IMR-90 (cell line): ENCODE measurements at regions not wholly inside any gene's neighbourhood (a gene's known extent, or its start where the extent isn't known, plus 50 kb on each side); places are given as distances from the start of the nearest gene placed in this dataset.

Experiments used
- ATAC-seq: fragments of 200-7000 bp; cut with Tn5 transposase; 2 replicates; pipeline ENCODE4 v1.9.1; 2020; ENCODE audit warnings: low read depth, mild to moderate bottlenecking, moderate library complexity
- BruUV-seq: library from RNA; stranded (reverse); fragments of 400-500 nt; replicated peaks from 2 replicates; lab custom pipeline; 2021; lab: Mats Ljungman, UMichigan
- CTCF ChIA-PET: fragments of 300-600 bp; formaldehyde crosslinking; extraction: SDS; loops from one replicate; lab custom pipeline; 2021; ENCODE audit warnings: antibody characterized with exemption; lab: Yijun Ruan, JAX
- POLR2A ChIA-PET: fragments of 300-600 bp; sonication (Branson Sonifier 250); formaldehyde crosslinking; loops from one replicate; lab custom pipeline; 2022; ENCODE audit warnings: antibody characterized with exemption; ENCODE audit not compliant: unreplicated experiment; lab: Charles Lee
- DNase-seq: peaks from one replicate; pipeline ENCODE4 v3.0.0; 2013
- H2AFZ ChIP-seq: replicated peaks from 2 replicates; pipeline ENCODE3; 2013; ENCODE audit warnings: low read length, mild to moderate bottlenecking; ENCODE audit not compliant: poor library complexity
- H2AK5ac ChIP-seq: 2 replicates; pipeline ENCODE4 v1.6.1; 2013; ENCODE audit warnings: low read depth, low read length, inconsistent platforms
- H2AK9ac ChIP-seq: replicated peaks from 2 replicates; pipeline ENCODE3; 2013; ENCODE audit warnings: mild to moderate bottlenecking, low read depth, low read length, moderate library complexity; ENCODE audit not compliant: poor library complexity
- H2BK120ac ChIP-seq: 2 replicates; pipeline ENCODE4 v1.6.1; 2013; ENCODE audit warnings: low read depth, low read length, inconsistent platforms
- H2BK15ac ChIP-seq: 3 replicates; pipeline ENCODE4 v1.6.1; 2013; ENCODE audit warnings: low read depth, low read length, inconsistent platforms
- H2BK20ac ChIP-seq: 2 replicates; pipeline ENCODE4 v1.6.1; 2013; ENCODE audit warnings: low read depth, mild to moderate bottlenecking, inconsistent platforms, low read length, moderate library complexity
- H2BK5ac ChIP-seq: 2 replicates; pipeline ENCODE4 v1.6.1; 2013; ENCODE audit warnings: mild to moderate bottlenecking, low read depth, low read length, inconsistent platforms; ENCODE audit not compliant: poor library complexity, severe bottlenecking
- H3K14ac ChIP-seq: replicated peaks from 2 replicates; pipeline ENCODE4 v1.6.1; 2013; ENCODE audit warnings: low read depth, low read length, inconsistent platforms
- H3K18ac ChIP-seq: 2 replicates; pipeline ENCODE4 v1.6.1; 2013; ENCODE audit warnings: low read depth, low read length, control low read depth
- H3K23ac ChIP-seq: 2 replicates; pipeline ENCODE4 v1.6.1; 2013; ENCODE audit warnings: low read depth, low read length, inconsistent platforms
- H3K27ac ChIP-seq: 2 replicates; pipeline ENCODE4 v1.5.1; 2013; ENCODE audit warnings: mild to moderate bottlenecking, control low read depth, low read length; ENCODE audit not compliant: insufficient read depth
- H3K27me3 ChIP-seq: 2 replicates; pipeline ENCODE4 v1.6.1; 2013; ENCODE audit warnings: low read length; ENCODE audit not compliant: control insufficient read depth, insufficient read depth
- H3K36me3 ChIP-seq: 2 replicates; pipeline ENCODE4 v1.6.1; 2013; ENCODE audit warnings: low read length, mixed read lengths; ENCODE audit not compliant: control insufficient read depth, insufficient read depth
- H3K4ac ChIP-seq: 2 replicates; pipeline ENCODE4 v1.6.1; 2013; ENCODE audit warnings: low read depth, low read length, inconsistent platforms
- H3K4me1 ChIP-seq: 2 replicates; pipeline ENCODE4 v1.6.1; 2013; ENCODE audit warnings: low read length, mixed read lengths; ENCODE audit not compliant: control insufficient read depth, insufficient read depth
- H3K4me2 ChIP-seq: 2 replicates; pipeline ENCODE4 v1.6.1; 2013; ENCODE audit warnings: low read depth, mild to moderate bottlenecking, control low read depth, low read length, moderate library complexity
- H3K4me3 ChIP-seq: 2 replicates; pipeline ENCODE4 v1.5.1; 2013; ENCODE audit warnings: low read depth, mild to moderate bottlenecking, control low read depth, low read length, moderate library complexity; ENCODE audit not compliant: insufficient read depth
- H3K56ac ChIP-seq: 2 replicates; pipeline ENCODE4 v1.6.1; 2013; ENCODE audit warnings: low read length, inconsistent platforms; ENCODE audit not compliant: insufficient read depth; ENCODE audit errors: extremely low read depth
- H3K79me1 ChIP-seq, 2 experiments: 2 replicates each; pipeline ENCODE4 v1.6.1; 2013; ENCODE audit warnings: low read length in 2 of 2, inconsistent platforms in 1 of 2, low read depth in 1 of 2
- H3K9ac ChIP-seq: 2 replicates; pipeline ENCODE4 v1.6.1; 2013; ENCODE audit warnings: low read depth, low read length, control low read depth
- H3K9me1 ChIP-seq: 2 replicates; pipeline ENCODE4 v1.6.1; 2013; ENCODE audit warnings: low read length, inconsistent platforms; ENCODE audit not compliant: insufficient read depth
- H3K9me3 ChIP-seq: 2 replicates; pipeline ENCODE4 v1.6.1; 2013; ENCODE audit warnings: low read length; ENCODE audit not compliant: control insufficient read depth, insufficient read depth
- H4K20me1 ChIP-seq: 2 replicates; pipeline ENCODE4 v1.6.1; 2013; ENCODE audit warnings: low read length, inconsistent platforms; ENCODE audit not compliant: insufficient read depth
- H4K5ac ChIP-seq: 2 replicates; pipeline ENCODE4 v1.6.1; 2013; ENCODE audit warnings: mild to moderate bottlenecking, low read depth, low read length, control low read depth
- H4K8ac ChIP-seq, 2 experiments: 2 replicates each; pipeline ENCODE4 v1.6.1; 2013; ENCODE audit warnings: low read depth in 2 of 2, low read length in 2 of 2, control low read depth in 1 of 2, inconsistent platforms in 1 of 2
- H4K91ac ChIP-seq: 2 replicates; pipeline ENCODE4 v1.6.1; 2013; ENCODE audit warnings: low read depth, low read length, inconsistent platforms; ENCODE audit not compliant: insufficient read depth
- SMC3 ChIP-seq: fragments of 150-350 bp; IDR thresholded peaks from 2 replicates; pipeline ENCODE4 v1.6.1; 2016; ENCODE audit warnings: low read depth, mild to moderate bottlenecking, antibody characterized with exemption, low read length, moderate library complexity
- whole genome bisulfite sequencing, 2 experiments: methylation state at CpG; one replicate each; pipeline versions ENCODE4 v1.1.5 to v1.1.7; 2013; ENCODE audit warnings: missing lambda C conversion rate in 2 of 2; ENCODE audit not compliant: insufficient read length in 1 of 2; ENCODE audit errors: extremely low coverage in 2 of 2; 5-methylcytosine and 5-hydroxymethylcytosine counted together
- dilution Hi-C: fragments of 300-500 bp; cut with HindIII; formaldehyde crosslinking; loops from one replicate; pipeline ENCODE4 v1.14.3; 2018; ENCODE audit warnings: low sequenced_read_pairs; ENCODE audit not compliant: unreplicated experiment
- in situ Hi-C: fragments of 300-500 bp; cut with MboI; formaldehyde crosslinking; loops from 3 replicates; pipeline ENCODE4 v1.14.3; 2019; ENCODE audit warnings: low sequenced_read_pairs, inconsistent platforms, mixed read lengths
- intact Hi-C: fragments of 100-400 bp; cut with micrococcal nuclease; formaldehyde crosslinking; loops from 2 replicates; pipeline ENCODE4 v1.10.0; 2022
- TF ChIP-seq, protein P1 (sequence below): conservative IDR thresholded peaks from 2 replicates; pipeline ENCODE4 v1.5.1; 2012; ENCODE audit warnings: mild to moderate bottlenecking, low read depth, low read length, improper control_type of control experiment

DNA sequence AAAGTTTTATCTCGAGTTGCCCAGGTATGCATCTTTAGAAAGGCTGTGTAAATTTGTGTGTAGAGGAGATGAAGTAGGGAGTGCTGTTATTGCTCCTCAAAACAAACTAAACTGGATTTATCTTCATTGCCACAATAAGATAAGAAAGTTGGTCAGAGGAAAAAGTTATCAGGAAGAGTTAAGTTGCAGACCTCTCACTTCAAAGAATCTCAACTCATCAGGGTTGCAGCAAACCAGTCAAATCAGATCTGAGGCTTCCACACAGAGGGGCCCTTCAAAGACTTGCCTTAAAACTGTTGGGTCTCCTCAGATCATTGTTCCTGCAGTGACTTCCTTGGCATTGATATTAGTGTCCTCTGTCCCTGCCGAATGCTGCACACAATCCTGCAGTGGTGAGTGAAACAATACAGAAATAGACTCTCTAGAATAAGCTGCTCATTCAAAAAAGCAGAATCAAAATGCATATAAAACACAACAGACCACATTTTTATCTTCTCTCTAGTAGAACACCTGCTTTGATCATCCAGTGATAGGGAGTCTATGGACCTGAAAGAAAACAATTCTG, 191.2 kb upstream of the CBLB start:
- Histone ChIP-seq H3K79me1 (no peaks in the 10 kb centered on the region), H3K36me3 (no peaks in the 10 kb centered on the region), H4K91ac (no peak overlapping the region), H2AFZ (no peak overlapping the region), H3K4ac (no peak overlapping the region), H3K4me3 (no peak overlapping the region), H2BK20ac (no peak overlapping the region), H4K20me1 (no peaks in the 10 kb centered on the region), H2BK5ac (no peak overlapping the region), H3K27ac (no peak overlapping the region), H3K56ac (no peak overlapping the region), H4K5ac (no peak overlapping the region), H2BK120ac (no peak overlapping the region), H2BK15ac (no peak overlapping the region), H3K18ac (no peak overlapping the region), H4K8ac (no peak overlapping the region), H3K9ac (no peak overlapping the region), H3K14ac (no peak overlapping the region), H3K9me1 (no peaks in the 10 kb centered on the region), H3K23ac (no peak overlapping the region), H3K4me1 (no peaks in the 10 kb centered on the region), H2AK5ac (no peak overlapping the region), H3K9me3 (no peaks in the 10 kb centered on the region), H3K27me3 (no peaks in the 10 kb centered on the region), H3K4me2 (no peak overlapping the region), H2AK9ac (no peak overlapping the region)
- ATAC-seq (no peak), DNase-seq (no peak)
- BruUV-seq = no TSS peak
- dilution Hi-C loops = no loop called here
- CTCF ChIA-PET = no interaction called here
- POLR2A ChIA-PET = no interaction called here
- TF ChIP-seq SMC3 = no peak
- TF ChIP-seq, protein P1, sequence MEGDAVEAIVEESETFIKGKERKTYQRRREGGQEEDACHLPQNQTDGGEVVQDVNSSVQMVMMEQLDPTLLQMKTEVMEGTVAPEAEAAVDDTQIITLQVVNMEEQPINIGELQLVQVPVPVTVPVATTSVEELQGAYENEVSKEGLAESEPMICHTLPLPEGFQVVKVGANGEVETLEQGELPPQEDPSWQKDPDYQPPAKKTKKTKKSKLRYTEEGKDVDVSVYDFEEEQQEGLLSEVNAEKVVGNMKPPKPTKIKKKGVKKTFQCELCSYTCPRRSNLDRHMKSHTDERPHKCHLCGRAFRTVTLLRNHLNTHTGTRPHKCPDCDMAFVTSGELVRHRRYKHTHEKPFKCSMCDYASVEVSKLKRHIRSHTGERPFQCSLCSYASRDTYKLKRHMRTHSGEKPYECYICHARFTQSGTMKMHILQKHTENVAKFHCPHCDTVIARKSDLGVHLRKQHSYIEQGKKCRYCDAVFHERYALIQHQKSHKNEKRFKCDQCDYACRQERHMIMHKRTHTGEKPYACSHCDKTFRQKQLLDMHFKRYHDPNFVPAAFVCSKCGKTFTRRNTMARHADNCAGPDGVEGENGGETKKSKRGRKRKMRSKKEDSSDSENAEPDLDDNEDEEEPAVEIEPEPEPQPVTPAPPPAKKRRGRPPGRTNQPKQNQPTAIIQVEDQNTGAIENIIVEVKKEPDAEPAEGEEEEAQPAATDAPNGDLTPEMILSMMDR = no peak
- no CpG with 5 or more reads among the region's 2 CpGs for WGBS, 2 experiments
- intact Hi-C loops = no loop called here
- in situ Hi-C loops = no loop called here
